Tibial artery (tissue), 4 donors: ENCODE measurements at regions not wholly inside any gene's neighbourhood (a gene's known extent, or its start where the extent isn't known, plus 50 kb on each side); places are given as distances from the start of the nearest gene placed in this dataset.

Source experiments
- DNase-seq, 2 donors: peaks; one replicate each; pipeline ENCODE4 v3.0.0-alpha.2; 2019
- H3K27ac ChIP-seq, 2 donors: fragments of 200-600 bp; sonication (generic) in 1 of 2; 1 replicate in 1 of 2; 2 replicates in 1 of 2; pipeline ENCODE4 v1.5.1; 2018 to 2019; ENCODE audit warnings: mild to moderate bottlenecking in 1 of 2
- H3K27me3 ChIP-seq, 2 donors: fragments of 200-600 bp; sonication (generic) in 1 of 2; one replicate each; pipeline versions ENCODE4 v1.5.1 to v1.6.0; 2016 to 2019
- H3K36me3 ChIP-seq, 3 donors: fragments of 200-600 bp; sonication (generic) in 2 of 3; one replicate each; pipeline ENCODE4 v1.5.1; 2016 to 2019; ENCODE audit warnings: mild to moderate bottlenecking in 2 of 3
- H3K4me1 ChIP-seq, 4 donors: fragments of 200-600 bp; sonication (generic) in 2 of 4; 1 replicate in 3 of 4; 2 replicates in 1 of 4; pipeline ENCODE4 v1.5.1; 2016 to 2019
- H3K4me3 ChIP-seq, 2 donors: fragments of 200-600 bp; sonication (generic) in 1 of 2; 1 replicate in 1 of 2; 2 replicates in 1 of 2; pipeline ENCODE4 v1.5.1; 2018 to 2019; ENCODE audit warnings: mild to moderate bottlenecking in 2 of 2
- H3K9me3 ChIP-seq, 3 donors: fragments of 200-600 bp; sonication (generic) in 1 of 3; one replicate each; pipeline ENCODE4 v1.5.1; 2016 to 2019
- intact Hi-C: fragments of 100-400 bp; cut with DNase I; formaldehyde crosslinking; loops from one replicate; pipeline ENCODE4 v1.15.0; 2023; ENCODE audit warnings: low total_unique reads
- TF ChIP-seq, protein P1 (sequence below), 2 experiments: fragments of 200-600 bp in 1 of 2; fragments of 450-650 bp in 1 of 2; IDR thresholded peaks; one replicate each; pipeline ENCODE4 v1.5.1; 2017 to 2019; ENCODE audit warnings: antibody characterized with exemption in 2 of 2, mild to moderate bottlenecking in 1 of 2, moderate library complexity in 1 of 2

DNA sequence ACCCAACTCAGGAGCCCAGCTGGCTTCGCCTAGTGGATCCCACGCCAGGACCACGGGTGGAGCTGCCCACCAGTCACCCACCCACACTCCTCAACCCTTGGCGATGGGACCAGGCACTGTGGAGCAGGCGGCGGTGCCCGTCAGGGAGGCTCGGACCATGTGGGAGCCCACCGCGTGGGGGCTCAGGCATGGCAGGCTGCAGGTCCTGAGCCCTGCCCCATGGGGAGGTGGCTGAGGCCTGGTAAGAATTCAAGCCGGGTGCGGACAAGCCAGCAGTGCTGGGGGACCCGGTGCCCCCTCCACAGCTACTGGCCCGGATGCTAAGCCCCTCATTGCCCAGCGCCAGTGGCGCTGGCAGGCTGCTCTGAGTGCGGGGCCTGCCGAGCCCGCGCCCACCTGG, 123.1 kb upstream of the LGSN start:
- no peaks in the 10 kb centered on the region for H3K27me3 ChIP-seq
- no peak overlapping the region for H3K27ac ChIP-seq
- no peaks in the 10 kb centered on the region for H3K36me3 ChIP-seq
- H3K4me3 ChIP-seq: no peak overlapping the region
- H3K9me3 ChIP-seq: no peaks in the 10 kb centered on the region
- DNase-seq: no peak
- H3K4me1 ChIP-seq: no peaks in the 10 kb centered on the region
- TF ChIP-seq, protein P1, sequence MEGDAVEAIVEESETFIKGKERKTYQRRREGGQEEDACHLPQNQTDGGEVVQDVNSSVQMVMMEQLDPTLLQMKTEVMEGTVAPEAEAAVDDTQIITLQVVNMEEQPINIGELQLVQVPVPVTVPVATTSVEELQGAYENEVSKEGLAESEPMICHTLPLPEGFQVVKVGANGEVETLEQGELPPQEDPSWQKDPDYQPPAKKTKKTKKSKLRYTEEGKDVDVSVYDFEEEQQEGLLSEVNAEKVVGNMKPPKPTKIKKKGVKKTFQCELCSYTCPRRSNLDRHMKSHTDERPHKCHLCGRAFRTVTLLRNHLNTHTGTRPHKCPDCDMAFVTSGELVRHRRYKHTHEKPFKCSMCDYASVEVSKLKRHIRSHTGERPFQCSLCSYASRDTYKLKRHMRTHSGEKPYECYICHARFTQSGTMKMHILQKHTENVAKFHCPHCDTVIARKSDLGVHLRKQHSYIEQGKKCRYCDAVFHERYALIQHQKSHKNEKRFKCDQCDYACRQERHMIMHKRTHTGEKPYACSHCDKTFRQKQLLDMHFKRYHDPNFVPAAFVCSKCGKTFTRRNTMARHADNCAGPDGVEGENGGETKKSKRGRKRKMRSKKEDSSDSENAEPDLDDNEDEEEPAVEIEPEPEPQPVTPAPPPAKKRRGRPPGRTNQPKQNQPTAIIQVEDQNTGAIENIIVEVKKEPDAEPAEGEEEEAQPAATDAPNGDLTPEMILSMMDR (IDR thresholded peaks at IDR 0.05): no peak
- intact Hi-C loops: no loop called here

DNA sequence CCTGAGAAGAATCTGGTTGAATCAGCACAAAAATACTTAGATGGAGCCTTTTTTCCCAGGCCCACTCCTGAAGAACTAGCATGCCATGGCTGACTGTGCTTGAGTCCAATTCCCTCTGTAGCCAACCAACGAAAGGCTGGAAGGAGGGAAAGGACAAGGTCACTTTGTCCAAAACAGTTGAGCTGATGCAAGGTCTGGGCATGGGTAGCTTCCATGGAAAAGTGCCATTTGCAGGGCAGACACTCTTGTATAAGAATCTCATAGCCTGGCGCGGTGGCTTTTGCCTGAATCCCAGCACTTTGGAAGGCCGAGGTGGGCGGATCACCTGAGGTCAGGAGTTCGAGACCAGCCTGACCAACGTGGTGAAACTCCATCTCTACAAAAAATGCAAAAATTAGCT, 125.0 kb upstream of the LGSN start:
- Histone ChIP-seq H3K27me3 (no peaks in the 10 kb centered on the region), H3K9me3 (no peaks in the 10 kb centered on the region), H3K27ac (no peak overlapping the region), H3K36me3 (no peaks in the 10 kb centered on the region), H3K4me3 (no peak overlapping the region), H3K4me1 (no peaks in the 10 kb centered on the region)
- DNase-seq: no peak
- TF ChIP-seq, protein P1 (IDR thresholded peaks at IDR 0.05): no peak
- intact Hi-C loops: no loop called here

DNA sequence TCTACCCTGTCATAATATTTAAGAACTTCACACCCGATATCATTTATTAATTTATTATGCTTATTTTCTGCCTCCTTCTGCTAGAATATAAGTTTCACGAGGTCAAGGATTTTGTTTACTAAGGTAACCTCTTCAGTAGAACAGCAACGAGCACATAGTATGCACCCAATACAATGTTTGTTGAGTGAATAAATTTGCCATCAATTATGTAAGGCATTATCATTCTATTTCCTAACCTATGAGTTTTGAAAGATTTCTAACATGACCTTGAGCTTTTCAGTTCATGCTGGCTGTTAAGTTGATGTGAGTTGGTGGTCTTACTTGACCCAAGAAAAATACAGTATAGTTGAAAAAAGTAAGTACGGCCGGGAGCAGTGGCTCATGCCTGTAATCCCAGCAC, 125.9 kb upstream of the LOC128125822 start:
- TF ChIP-seq, protein P1 (IDR thresholded peaks at IDR 0.05): no peak
- intact Hi-C loops: no loop called here
- H3K36me3 ChIP-seq: no peaks in the 10 kb centered on the region
- no peaks in the 10 kb centered on the region for H3K4me1 ChIP-seq
- no peaks in the 10 kb centered on the region for H3K9me3 ChIP-seq
- no peak overlapping the region for H3K27ac ChIP-seq
- no peak for DNase-seq
- H3K27me3 ChIP-seq: no peaks in the 10 kb centered on the region
- no peak overlapping the region for H3K4me3 ChIP-seq

DNA sequence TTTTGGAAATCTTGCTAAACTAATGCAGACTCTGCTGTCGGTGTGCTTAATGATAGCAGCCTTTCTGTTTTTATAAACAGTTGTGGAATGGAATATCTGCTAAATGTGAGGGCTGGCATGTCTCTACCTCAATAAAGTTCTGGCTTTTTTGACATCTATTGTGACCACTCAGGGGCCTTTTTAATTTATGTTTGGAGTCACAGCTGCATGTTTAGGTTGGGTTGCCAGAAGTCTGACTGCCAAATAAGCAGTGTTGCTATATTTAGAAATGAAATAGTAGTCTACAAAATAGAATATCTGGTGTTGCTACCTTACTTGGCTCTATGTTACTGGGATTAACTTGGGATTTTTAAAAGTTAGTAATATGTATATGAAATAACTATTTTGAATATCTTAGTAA, 125.1 kb upstream of the LOC128125822 start:
- no peaks in the 10 kb centered on the region for H3K36me3 ChIP-seq
- no peaks in the 10 kb centered on the region for H3K27me3 ChIP-seq
- intact Hi-C loops: no loop called here
- no peak for DNase-seq
- H3K9me3 ChIP-seq: no peaks in the 10 kb centered on the region
- TF ChIP-seq, protein P1 (IDR thresholded peaks at IDR 0.05): no peak
- H3K4me1 ChIP-seq: no peaks in the 10 kb centered on the region
- H3K27ac ChIP-seq: no peak overlapping the region
- H3K4me3 ChIP-seq: no peak overlapping the region

DNA sequence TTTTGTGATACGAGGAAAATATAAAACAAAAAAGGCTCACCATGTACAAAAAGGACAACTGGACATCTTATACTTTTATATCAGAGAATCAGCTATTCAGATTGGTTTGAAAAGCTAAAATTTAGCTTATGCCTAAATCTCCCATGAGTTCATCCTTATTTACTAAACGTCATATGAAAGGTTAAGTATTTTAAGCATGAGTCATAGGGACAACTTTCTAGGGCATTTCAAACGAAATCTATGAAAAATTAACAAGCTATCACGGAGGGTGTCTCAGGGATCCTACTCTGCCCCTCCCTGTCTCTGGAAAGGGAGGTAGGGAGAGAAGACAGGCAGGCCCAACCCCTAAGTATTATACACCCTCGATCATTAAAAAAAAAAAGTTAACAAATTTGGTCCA, 124.1 kb upstream of the LOC128125822 start:
- Histone ChIP-seq H3K9me3 (no peaks in the 10 kb centered on the region), H3K36me3 (no peaks in the 10 kb centered on the region), H3K4me1 (no peaks in the 10 kb centered on the region), H3K27me3 (no peaks in the 10 kb centered on the region), H3K27ac (no peak overlapping the region), H3K4me3 (no peak overlapping the region)
- intact Hi-C loops: no loop called here
- TF ChIP-seq, protein P1 (IDR thresholded peaks at IDR 0.05): no peak
- no peak for DNase-seq

DNA sequence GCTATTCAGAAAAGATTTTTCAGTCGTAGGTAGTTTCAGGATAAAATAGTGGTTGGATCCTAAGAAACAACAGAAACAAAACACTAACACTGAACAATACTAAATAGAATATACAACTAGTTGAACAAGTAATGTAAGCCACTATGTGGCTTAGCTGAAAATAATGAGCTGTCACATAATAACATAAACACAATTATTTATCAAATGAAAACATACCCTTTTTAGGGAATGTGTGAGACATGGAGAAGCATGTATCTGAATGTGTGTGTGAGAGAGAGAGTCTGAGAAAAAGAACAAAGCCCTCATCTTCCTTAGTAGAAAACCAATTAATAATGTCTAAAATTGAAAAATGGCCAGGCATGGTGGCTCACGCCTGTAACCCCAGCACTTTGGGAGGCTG, 122.6 kb upstream of the LOC128125822 start:
- Histone ChIP-seq H3K4me1 (no peaks in the 10 kb centered on the region), H3K27me3 (no peaks in the 10 kb centered on the region), H3K27ac (no peak overlapping the region), H3K4me3 (no peak overlapping the region), H3K36me3 (no peaks in the 10 kb centered on the region), H3K9me3 (no peaks in the 10 kb centered on the region)
- DNase-seq: no peak
- intact Hi-C loops: no loop called here
- TF ChIP-seq, protein P1 (IDR thresholded peaks at IDR 0.05): no peak
